Mesenchymal stem cell (in vitro differentiated cells and primary cell): ENCODE measurements at regions not wholly inside any gene's neighbourhood (a gene's known extent, or its start where the extent isn't known, plus 50 kb on each side); places are given as distances from the start of the nearest gene placed in this dataset.
A peak's percentile ranks its signal among the peaks of the same experiment; 100 is the strongest.

Experiments used
- DNase-seq: peaks from one replicate; pipeline ENCODE4 v3.0.0-alpha.2; 2013
- H2AFZ ChIP-seq: one replicate; pipeline ENCODE4 v1.6.1; 2013; ENCODE audit warnings: low read depth, mild to moderate bottlenecking, control low read depth, inconsistent platforms, low read length, moderate library complexity
- H2AK5ac ChIP-seq: 2 replicates; pipeline ENCODE4 v1.6.1; 2013; ENCODE audit warnings: low read length, moderate library complexity, mild to moderate bottlenecking, inconsistent platforms; ENCODE audit not compliant: severe bottlenecking
- H2BK120ac ChIP-seq: one replicate; pipeline ENCODE4 v1.6.1; 2013; ENCODE audit warnings: low read depth, mild to moderate bottlenecking, inconsistent platforms, low read length, moderate library complexity
- H2BK12ac ChIP-seq, 2 experiments: one replicate each; pipeline ENCODE4 v1.6.1; 2013; ENCODE audit warnings: inconsistent platforms in 2 of 2, low read length in 2 of 2, mild to moderate bottlenecking in 2 of 2, moderate library complexity in 2 of 2, control low read depth in 1 of 2
- H2BK15ac ChIP-seq: one replicate; pipeline ENCODE4 v1.6.1; 2013; ENCODE audit warnings: mild to moderate bottlenecking, low read depth, inconsistent platforms; ENCODE audit not compliant: poor library complexity, severe bottlenecking
- H2BK5ac ChIP-seq: 2 replicates; pipeline ENCODE4 v1.6.1; 2013; ENCODE audit warnings: low read depth, mild to moderate bottlenecking, low read length, control low read depth, inconsistent platforms; ENCODE audit not compliant: poor library complexity, severe bottlenecking
- H3K14ac ChIP-seq, 2 experiments: one replicate each; pipeline ENCODE4 v1.6.1; 2013; ENCODE audit warnings: inconsistent platforms in 2 of 2, low read length in 2 of 2, control low read depth in 1 of 2, mild to moderate bottlenecking in 1 of 2, moderate library complexity in 1 of 2
- H3K18ac ChIP-seq, 2 experiments: one replicate each; pipeline ENCODE4 v1.6.1; 2013; ENCODE audit warnings: inconsistent platforms in 2 of 2, low read length in 2 of 2, control low read depth in 1 of 2, low read depth in 1 of 2, mild to moderate bottlenecking in 1 of 2
- H3K23ac ChIP-seq, 2 experiments: one replicate each; pipeline ENCODE4 v1.6.1; 2013; ENCODE audit warnings: inconsistent platforms in 2 of 2, low read length in 2 of 2, mild to moderate bottlenecking in 2 of 2, moderate library complexity in 2 of 2, control low read depth in 1 of 2
- H3K27ac ChIP-seq: 2 replicates; pipeline ENCODE4 v1.5.1; 2013; ENCODE audit warnings: mild to moderate bottlenecking, moderate library complexity, low read length, control low read depth, inconsistent platforms; ENCODE audit not compliant: poor library complexity, severe bottlenecking
- H3K27me3 ChIP-seq, 2 experiments: 2 replicates each; pipeline versions ENCODE4 v1.6.1 to v1.7.0; 2013; ENCODE audit warnings: low read length in 2 of 2, mild to moderate bottlenecking in 2 of 2, moderate library complexity in 2 of 2, control low read depth in 1 of 2, inconsistent platforms in 1 of 2; ENCODE audit not compliant: control insufficient read depth in 1 of 2, insufficient read depth in 1 of 2
- H3K36me3 ChIP-seq, 2 experiments: 2 replicates each; pipeline versions ENCODE4 v1.6.1 to v1.7.0; 2013; ENCODE audit warnings: low read length in 2 of 2, control low read depth in 1 of 2, inconsistent platforms in 1 of 2, low read depth in 1 of 2, mild to moderate bottlenecking in 1 of 2; ENCODE audit not compliant: insufficient read depth in 2 of 2, control insufficient read depth in 1 of 2
- H3K4ac ChIP-seq, 2 experiments: one replicate each; pipeline ENCODE4 v1.6.1; 2013; ENCODE audit warnings: inconsistent platforms in 2 of 2, low read length in 2 of 2, mild to moderate bottlenecking in 2 of 2, moderate library complexity in 2 of 2, control low read depth in 1 of 2, low read depth in 1 of 2
- H3K4me1 ChIP-seq: 2 replicates; pipeline ENCODE4 v1.6.1; 2013; ENCODE audit warnings: low read depth, low read length, control low read depth; ENCODE audit not compliant: control insufficient read depth, insufficient read depth
- H3K4me2 ChIP-seq: 2 replicates; pipeline ENCODE4 v1.6.1; 2013; ENCODE audit warnings: low read length, mild to moderate bottlenecking, inconsistent platforms; ENCODE audit not compliant: poor library complexity, severe bottlenecking
- H3K4me3 ChIP-seq, 2 experiments: 2 replicates each; pipeline versions ENCODE4 v1.5.1 to v1.7.0; 2013; ENCODE audit warnings: low read length in 2 of 2, mild to moderate bottlenecking in 2 of 2, control low read depth in 1 of 2, low read depth in 1 of 2; ENCODE audit not compliant: insufficient read depth in 1 of 2
- H3K79me1 ChIP-seq: replicated peaks from 2 replicates; pipeline ENCODE4 v1.6.1; 2013; ENCODE audit warnings: mild to moderate bottlenecking, control low read depth, low read length, inconsistent platforms; ENCODE audit not compliant: poor library complexity, severe bottlenecking
- H3K9ac ChIP-seq: 2 replicates; pipeline ENCODE4 v1.7.0; 2013; ENCODE audit warnings: mild to moderate bottlenecking, low read length, moderate library complexity
- H3K9me3 ChIP-seq: 2 replicates; pipeline ENCODE4 v1.7.0; 2013; ENCODE audit warnings: mild to moderate bottlenecking, low read length; ENCODE audit not compliant: control insufficient read depth
- H4K8ac ChIP-seq: one replicate; pipeline ENCODE4 v1.6.1; 2013; ENCODE audit warnings: inconsistent platforms, mild to moderate bottlenecking, low read length, moderate library complexity
- H4K91ac ChIP-seq: one replicate; pipeline ENCODE4 v1.6.1; 2013; ENCODE audit warnings: mild to moderate bottlenecking, low read length, inconsistent platforms
- WGBS: methylation state at CpG from one replicate; pipeline ENCODE4 v1.1.7; 2013; ENCODE audit warnings: mixed read lengths; 5-methylcytosine and 5-hydroxymethylcytosine counted together

DNA sequence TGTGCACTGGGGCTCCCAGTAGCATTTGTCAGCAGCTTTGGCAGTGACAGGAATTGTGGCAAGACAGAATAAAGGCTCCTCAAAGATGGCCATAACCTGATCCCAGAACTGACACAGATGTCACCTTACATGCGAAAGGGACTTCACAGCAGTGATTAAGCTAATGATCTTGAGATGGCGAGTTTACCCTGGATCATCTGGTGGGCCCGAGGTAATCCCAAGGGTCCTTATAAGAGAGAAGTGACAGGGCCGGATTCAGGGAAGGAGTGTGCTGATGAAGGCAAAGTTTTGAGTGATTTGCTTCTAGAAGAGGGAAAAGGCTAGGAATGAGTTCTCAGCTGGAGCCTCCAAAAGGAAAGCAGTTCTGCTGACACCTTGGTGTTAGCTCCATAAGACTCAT is 333.9 kb downstream of the LPIN1 start:
- WGBS, result 90% methylated on average over 4 of the region's 4 CpGs
- no peak overlapping the region for H2BK5ac ChIP-seq
- no peak overlapping the region for H3K18ac ChIP-seq
- H3K27me3 ChIP-seq, result no peaks in the 10 kb centered on the region
- H2BK15ac ChIP-seq, result no peak overlapping the region
- H3K4me3 ChIP-seq, result no peak overlapping the region
- H3K23ac ChIP-seq, result no peak overlapping the region
- no peak overlapping the region for H3K27ac ChIP-seq
- no peak overlapping the region for H4K8ac ChIP-seq
- peak overlapping the region; percentile 31 for H4K91ac ChIP-seq
- H3K4me1 ChIP-seq, result no peaks in the 10 kb centered on the region
- no peak overlapping the region for H2AK5ac ChIP-seq
- H3K9me3 ChIP-seq, result no peaks in the 10 kb centered on the region
- H3K79me1 ChIP-seq, result no peaks in the 10 kb centered on the region
- H2BK12ac ChIP-seq, result no peak overlapping the region
- no peak overlapping the region for H3K9ac ChIP-seq
- H3K4me2 ChIP-seq, result no peak overlapping the region
- no peak overlapping the region for H2BK120ac ChIP-seq
- H3K36me3 ChIP-seq, result no peaks in the 10 kb centered on the region
- H3K4ac ChIP-seq, result no peak overlapping the region
- no peak overlapping the region for H3K14ac ChIP-seq
- no peak overlapping the region for H2AFZ ChIP-seq
- DNase-seq, result no peak

GRCh38 chr2:12081481-12082210 is 335.2 kb downstream of the LPIN1 start:
- no peak overlapping the region for H4K8ac ChIP-seq
- no peak overlapping the region for H2BK12ac ChIP-seq
- no peaks in the 10 kb centered on the region for H3K27me3 ChIP-seq
- no peak overlapping the region for H3K14ac ChIP-seq
- no peak overlapping the region for H3K9ac ChIP-seq
- H3K79me1 ChIP-seq, result no peaks in the 10 kb centered on the region
- 72% methylated on average over 11 of the region's 12 CpGs for WGBS
- H3K23ac ChIP-seq, result no peak overlapping the region
- no peak overlapping the region for H2BK120ac ChIP-seq
- H3K4me1 ChIP-seq, result no peaks in the 10 kb centered on the region
- no peak overlapping the region for H2BK15ac ChIP-seq
- no peak overlapping the region for H2AK5ac ChIP-seq
- no peaks in the 10 kb centered on the region for H3K9me3 ChIP-seq
- no peak overlapping the region for H4K91ac ChIP-seq
- no peak overlapping the region for H2BK5ac ChIP-seq
- no peak overlapping the region for H3K4me2 ChIP-seq
- H3K4me3 ChIP-seq, result no peak overlapping the region
- DNase-seq, result no peak
- no peak overlapping the region for H3K18ac ChIP-seq
- no peak overlapping the region for H3K27ac ChIP-seq
- H3K36me3 ChIP-seq, result no peaks in the 10 kb centered on the region
- no peak overlapping the region for H3K4ac ChIP-seq
- H2AFZ ChIP-seq, result no peak overlapping the region

GRCh38 chr2:12083081-12083581 is 336.7 kb downstream of the LPIN1 start:
- Histone ChIP-seq H2BK5ac (no peak overlapping the region), H2BK15ac (no peak overlapping the region), H2AFZ (no peak overlapping the region), H3K27ac (no peak overlapping the region), H3K4me3 (no peak overlapping the region), H2BK12ac (no peak overlapping the region), H3K4me1 (no peaks in the 10 kb centered on the region), H3K79me1 (no peaks in the 10 kb centered on the region), H3K27me3 (no peaks in the 10 kb centered on the region), H3K9ac (no peak overlapping the region), H3K4ac (no peak overlapping the region), H3K9me3 (no peaks in the 10 kb centered on the region), H3K23ac (no peak overlapping the region), H3K14ac (no peak overlapping the region), H3K36me3 (no peaks in the 10 kb centered on the region), H2AK5ac (no peak overlapping the region), H3K4me2 (no peak overlapping the region), H4K91ac (no peak overlapping the region), H4K8ac (no peak overlapping the region), H2BK120ac (no peak overlapping the region), H3K18ac (no peak overlapping the region)
- WGBS, result 64% methylated on average over 9 of the region's 9 CpGs
- no peak for DNase-seq

GRCh38 chr2:12083713-12084419 is 337.4 kb downstream of the LPIN1 start:
- H3K27ac ChIP-seq, result no peak overlapping the region

More at GRCh38 chr2:12083713-12084419, 337.4 kb downstream of the LPIN1 start:
- H3K9me3 ChIP-seq, result no peaks in the 10 kb centered on the region
- peak overlapping the region in 1 of 2 experiments; percentile 16 for H3K18ac ChIP-seq
- no peaks in the 10 kb centered on the region for H3K27me3 ChIP-seq
- no peak overlapping the region for H3K23ac ChIP-seq
- DNase-seq, result no peak
- no peak overlapping the region for H3K9ac ChIP-seq
- H4K91ac ChIP-seq, result no peak overlapping the region
- H3K14ac ChIP-seq, result no peak overlapping the region
- no peak overlapping the region for H2AK5ac ChIP-seq
- no peak overlapping the region for H2BK12ac ChIP-seq
- no peak overlapping the region for H3K4ac ChIP-seq
- H3K79me1 ChIP-seq, result no peaks in the 10 kb centered on the region
- no peak overlapping the region for H2BK5ac ChIP-seq
- no peaks in the 10 kb centered on the region for H3K4me1 ChIP-seq
- no peak overlapping the region for H3K4me3 ChIP-seq
- WGBS, result 88% methylated on average over 5 of the region's 5 CpGs
- H2BK15ac ChIP-seq, result no peak overlapping the region
- H3K4me2 ChIP-seq, result no peak overlapping the region
- H2AFZ ChIP-seq, result no peak overlapping the region
- H3K36me3 ChIP-seq, result no peaks in the 10 kb centered on the region
- no peak overlapping the region for H4K8ac ChIP-seq
- H2BK120ac ChIP-seq, result no peak overlapping the region
